ENCODE measurements at regions not wholly inside any gene's neighbourhood (a gene's known extent, or its start where the extent isn't known, plus 50 kb on each side); places are given as distances from the start of the nearest gene placed in this dataset.
"Not testable (repeated sequence)": the region's sequence is repeated elsewhere in the genome, so short reads cannot be mapped to it uniquely, and the experiment has no call there.

- no peak for DNase-seq
These were observed 218.5 kb downstream of the TFCP2L1 start for GRCh38 chr2:121066526-121066925.

- DNase-seq: no peak
These were observed 216.2 kb downstream of the TFCP2L1 start for GRCh38 chr2:121068851-121069250.

GRCh38 chr2:121069434-121069969 lies 215.5 kb downstream of the TFCP2L1 start:
- DNase-seq: no peak

- not testable (repeated sequence) for DNase-seq
These were observed 214.9 kb downstream of the TFCP2L1 start for GRCh38 chr2:121070061-121070460.

- DNase-seq: peak; percentile 24
These were observed 213.9 kb downstream of the TFCP2L1 start for GRCh38 chr2:121071034-121071504.

- no peak for DNase-seq
These were observed 212.2 kb downstream of the TFCP2L1 start for GRCh38 chr2:121072784-121073183.

- DNase-seq: no peak
These were observed 211.4 kb downstream of the TFCP2L1 start for GRCh38 chr2:121073320-121074210.

- DNase-seq: no peak
These were observed 210.6 kb downstream of the TFCP2L1 start for GRCh38 chr2:121074293-121074932.

- no peak for DNase-seq
These were observed 209.9 kb downstream of the TFCP2L1 start for GRCh38 chr2:121075006-121075551.

GRCh38 chr2:121075641-121076497 lies 209.1 kb downstream of the TFCP2L1 start:
- DNase-seq: no peak

- no peak for DNase-seq
These were observed 208.5 kb downstream of the TFCP2L1 start for GRCh38 chr2:121076498-121076820.

GRCh38 chr2:121076885-121077549 lies 208.0 kb downstream of the TFCP2L1 start:
- DNase-seq: peak; percentile 64

GRCh38 chr2:121078899-121079298 lies 206.1 kb downstream of the TFCP2L1 start:
- DNase-seq: no peak

GRCh38 chr2:121080013-121080772 lies 204.8 kb downstream of the TFCP2L1 start:
- peak; percentile 40 for DNase-seq

GRCh38 chr2:121081701-121082100 lies 203.3 kb downstream of the TFCP2L1 start:
- no peak for DNase-seq

GRCh38 chr2:121082191-121082590 lies 202.8 kb downstream of the TFCP2L1 start:
- DNase-seq: no peak

GRCh38 chr2:121084130-121084680 lies 200.8 kb downstream of the TFCP2L1 start:
- no peak for DNase-seq

- DNase-seq: no peak
These were observed 199.2 kb downstream of the TFCP2L1 start for GRCh38 chr2:121085801-121086200.

GRCh38 chr2:121086450-121086849 lies 198.6 kb downstream of the TFCP2L1 start:
- DNase-seq: no peak

- no peak for DNase-seq
These were observed 197.9 kb downstream of the TFCP2L1 start for GRCh38 chr2:121087117-121087516.

Measured in activated naive CD4-positive, alpha-beta T cell treated with Interleukin-2 at 50 U/mL for 16 hours (primary cell).